SH-SY5Y (cell line): ENCODE measurements at regions not wholly inside any gene's neighbourhood (a gene's known extent, or its start where the extent isn't known, plus 50 kb on each side); places are given as distances from the start of the nearest gene placed in this dataset.

Source experiments
- GATA2 ChIP-seq: IDR thresholded peaks from 2 replicates; pipeline ENCODE4 v1.6.1; 2011; ENCODE audit warnings: mild to moderate bottlenecking, low read depth, low read length
- GATA3 ChIP-seq: IDR thresholded peaks from 2 replicates; pipeline ENCODE4 v1.6.1; 2011; ENCODE audit warnings: low read depth, mild to moderate bottlenecking, low read length, moderate library complexity

GRCh38 chr13:68850160-68850559, 1257.5 kb upstream of the ATXN8OS start:
- TF ChIP-seq GATA2: no peak
- no peak for TF ChIP-seq GATA3
